ENCODE measurements at regions not wholly inside any gene's neighbourhood (a gene's known extent, or its start where the extent isn't known, plus 50 kb on each side); places are given as distances from the start of the nearest gene placed in this dataset.

DNA sequence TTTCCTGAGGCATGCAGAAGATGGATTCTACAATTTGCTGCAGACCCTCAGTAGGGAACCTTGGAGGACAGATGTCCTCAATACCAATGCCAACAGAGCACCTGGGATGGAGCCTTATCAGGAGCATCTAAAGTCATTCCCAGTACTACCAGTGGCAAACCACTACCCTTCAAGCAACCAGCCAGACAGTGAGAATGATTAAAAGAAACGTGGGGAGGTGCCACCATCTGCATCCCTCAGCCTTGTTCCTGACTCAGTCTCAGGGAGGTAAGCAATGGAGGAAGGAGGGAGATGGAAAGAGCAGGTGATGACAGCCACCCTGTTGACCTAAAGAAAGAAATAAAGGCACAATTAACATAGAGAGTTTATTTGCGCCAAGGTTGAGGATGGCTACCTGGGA is 175.2 kb upstream of the GRIN2B start:
- DNase-seq = no peak

- DNase-seq = no peak
Measured at GRCh38 chr12:14157088-14157747, 175.8 kb upstream of the GRIN2B start.

DNA sequence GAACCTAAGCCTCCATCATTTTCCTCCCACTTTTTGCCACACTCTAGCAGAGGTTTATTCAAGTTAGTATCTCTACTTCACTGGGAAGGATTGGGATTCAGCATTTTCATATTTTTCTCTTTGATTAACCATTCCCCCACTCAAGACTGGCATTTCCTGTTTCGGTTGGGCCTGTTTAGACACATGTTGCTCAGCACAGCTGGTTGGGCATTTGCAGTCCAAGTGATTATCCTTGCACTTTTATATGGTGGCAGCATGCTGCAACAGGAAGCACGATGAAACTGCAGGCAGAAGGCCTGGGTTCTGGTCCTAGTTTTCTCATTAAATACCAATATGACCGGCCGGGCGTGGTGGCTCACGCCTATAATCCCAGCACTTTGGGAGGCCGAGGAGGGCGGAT is 182.9 kb upstream of the GRIN2B start:
- no peak for DNase-seq

GRCh38 chr12:14167005-14167628 is 185.7 kb upstream of the GRIN2B start:
- peak; percentile 19 for DNase-seq

GRCh38 chr12:14169281-14169680 is 187.9 kb upstream of the GRIN2B start:
- DNase-seq = no peak

- DNase-seq = no peak
Measured at GRCh38 chr12:14171106-14171505, 189.7 kb upstream of the GRIN2B start.

DNA sequence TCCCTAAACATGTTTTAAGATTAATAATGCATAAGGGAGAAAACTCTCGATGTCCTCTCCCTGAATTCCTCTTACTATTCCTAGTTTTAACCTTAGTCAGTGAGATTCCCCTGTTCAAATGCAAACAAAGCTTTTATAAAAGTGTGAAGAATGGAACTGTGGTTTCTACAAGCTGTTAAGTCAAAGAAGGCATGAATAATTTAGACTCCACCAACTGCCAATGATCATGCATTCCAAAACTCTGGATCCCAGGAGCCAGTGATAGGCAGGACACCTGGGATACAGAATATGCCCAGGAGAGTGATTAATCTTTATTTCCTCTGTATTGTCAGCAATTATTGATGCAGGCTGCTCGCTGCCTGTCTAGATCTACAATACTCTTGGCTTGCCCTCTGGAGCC is 190.3 kb upstream of the ATF7IP start:
- no peak for DNase-seq

DNA sequence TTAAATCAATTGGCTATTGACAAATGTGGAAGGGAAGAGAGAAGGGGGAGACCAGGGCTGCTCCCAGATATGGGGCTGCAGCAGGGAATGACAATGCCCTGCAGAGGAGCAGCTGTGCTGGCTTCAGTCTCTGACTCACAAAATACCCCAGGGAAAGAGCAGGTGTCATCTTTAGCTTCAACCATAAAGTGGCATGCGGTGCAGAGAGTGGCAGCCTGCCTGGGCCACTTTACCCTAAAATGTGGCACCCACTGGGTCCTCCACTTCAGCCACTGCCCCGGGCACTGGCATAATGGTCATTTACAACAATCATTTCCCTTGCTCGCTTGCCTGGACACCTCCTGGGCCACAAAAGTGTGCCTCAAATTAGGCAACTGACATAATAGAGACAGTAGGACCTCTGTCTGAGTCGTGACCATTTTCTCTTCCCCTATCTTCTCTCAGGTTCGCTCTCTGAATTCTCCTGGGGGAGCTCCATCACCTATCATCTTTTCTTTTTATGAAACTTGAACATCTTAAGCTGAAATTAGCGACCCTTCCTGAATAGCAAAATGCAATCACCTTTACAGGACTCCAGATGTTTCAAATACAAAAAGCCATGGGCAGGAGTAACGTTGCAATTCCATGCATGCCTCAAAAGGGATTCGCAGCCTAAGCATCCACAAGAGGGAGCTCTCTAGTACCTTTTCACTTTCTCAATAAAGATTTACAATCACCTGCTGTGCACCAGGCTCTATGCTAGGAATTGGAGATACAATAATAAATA is 179.9 kb upstream of the ATF7IP start:
- DNase-seq = no peak

DNA sequence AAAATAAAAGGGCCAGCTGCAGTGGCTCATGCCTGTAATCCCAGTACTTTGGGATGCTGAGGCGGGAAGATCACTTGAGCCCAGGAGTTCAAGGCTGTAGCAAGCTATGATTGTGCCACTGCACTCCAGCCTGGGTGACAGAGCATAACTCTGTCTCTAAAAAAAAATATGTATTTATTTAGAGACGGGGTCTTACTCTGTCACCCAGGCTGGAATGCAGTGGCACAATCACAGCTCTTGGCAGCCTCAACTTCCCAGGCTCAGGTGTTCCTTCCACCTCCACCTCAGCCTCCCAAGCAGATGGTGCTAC is 179.3 kb upstream of the ATF7IP start:
- no peak for DNase-seq

- no peak for DNase-seq
Measured at GRCh38 chr12:14187002-14187401, 178.5 kb upstream of the ATF7IP start.

- DNase-seq = no peak
Measured at GRCh38 chr12:14187966-14188365, 177.5 kb upstream of the ATF7IP start.

GRCh38 chr12:14188744-14189143 is 176.7 kb upstream of the ATF7IP start:
- no peak for DNase-seq

GRCh38 chr12:14190694-14191093 is 174.8 kb upstream of the ATF7IP start:
- DNase-seq = no peak

DNA sequence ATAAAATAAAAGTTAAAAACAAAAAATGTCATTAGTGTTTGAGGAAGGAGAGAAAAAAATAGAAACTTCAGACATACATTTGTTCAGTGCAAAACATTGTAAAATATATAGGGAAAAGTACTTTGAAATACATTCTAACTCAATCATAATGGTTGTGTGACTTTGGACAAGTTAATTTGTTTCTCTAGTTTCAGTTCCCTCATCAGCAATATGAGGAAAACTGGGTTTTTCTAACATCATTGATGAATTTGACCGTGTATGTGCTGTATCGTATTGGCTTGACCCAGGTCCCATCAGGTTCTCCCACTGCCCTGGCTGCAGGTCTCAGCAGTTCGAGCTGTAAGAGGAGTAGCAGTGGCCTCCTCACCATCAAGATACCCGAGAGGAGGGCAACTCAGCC is 173.9 kb upstream of the ATF7IP start:
- DNase-seq = no peak

DNA sequence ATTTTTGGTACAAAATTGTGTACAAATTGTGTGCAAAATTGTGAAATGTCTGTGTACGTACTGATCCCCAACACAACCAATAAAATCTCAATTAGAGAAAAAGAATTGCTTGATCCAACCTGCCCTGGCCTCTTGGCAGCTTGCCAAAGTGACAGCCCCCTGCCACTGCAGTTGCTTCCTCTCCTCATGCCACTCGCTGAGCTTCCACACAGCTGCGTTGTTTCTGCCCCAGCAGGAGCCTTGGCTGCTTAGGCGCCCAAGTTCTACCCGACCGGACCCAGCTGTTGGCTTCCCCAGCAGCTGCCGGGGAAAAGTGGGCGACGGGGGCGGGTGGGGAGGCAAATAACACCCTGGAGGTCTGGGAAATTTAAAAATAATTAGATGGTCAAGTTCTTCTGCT is 171.8 kb upstream of the ATF7IP start:
- no peak for DNase-seq

DNA sequence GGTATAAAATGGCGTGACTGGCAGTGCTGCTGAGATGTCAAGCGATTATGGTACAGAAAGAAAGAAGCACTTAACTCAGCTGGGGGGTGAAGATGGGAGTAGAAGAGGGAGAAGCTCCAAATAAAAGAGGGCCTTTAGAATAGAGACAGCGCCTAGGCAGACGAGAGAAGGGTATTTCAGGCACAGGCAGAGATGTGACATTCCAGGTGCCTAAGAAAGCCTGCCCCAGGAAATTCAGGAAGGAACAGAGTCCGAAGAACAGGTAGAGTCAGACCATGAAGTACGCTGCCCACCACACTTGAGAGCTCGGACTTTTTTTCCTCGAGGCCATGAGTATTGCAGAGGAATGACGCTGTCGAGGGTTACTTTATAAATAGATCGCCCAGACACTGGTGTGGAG is 170.9 kb upstream of the ATF7IP start:
- DNase-seq = no peak

GRCh38 chr12:14199455-14200198 is 165.9 kb upstream of the ATF7IP start:
- DNase-seq = no peak

- DNase-seq = no peak
Measured at GRCh38 chr12:14200598-14200997, 164.9 kb upstream of the ATF7IP start.

DNA sequence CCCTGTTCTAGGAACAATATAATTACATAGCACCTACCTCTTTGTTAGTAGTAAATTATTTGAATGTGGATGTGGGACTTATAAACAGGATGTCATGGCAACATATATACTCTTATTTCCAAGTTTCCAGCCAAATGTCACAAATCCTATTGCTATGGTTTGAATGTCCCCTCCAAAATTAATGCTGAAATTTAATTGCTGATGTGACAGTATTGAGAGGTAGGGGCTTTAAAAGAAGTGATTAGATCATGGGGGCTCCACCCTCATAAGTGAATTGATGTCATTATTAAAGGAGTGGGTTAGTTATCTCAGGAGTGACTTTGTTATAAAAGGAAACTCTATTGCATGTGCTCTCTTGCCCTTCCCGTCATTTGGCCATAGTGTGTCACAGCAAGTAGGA is 164.2 kb upstream of the ATF7IP start:
- no peak for DNase-seq

DNA sequence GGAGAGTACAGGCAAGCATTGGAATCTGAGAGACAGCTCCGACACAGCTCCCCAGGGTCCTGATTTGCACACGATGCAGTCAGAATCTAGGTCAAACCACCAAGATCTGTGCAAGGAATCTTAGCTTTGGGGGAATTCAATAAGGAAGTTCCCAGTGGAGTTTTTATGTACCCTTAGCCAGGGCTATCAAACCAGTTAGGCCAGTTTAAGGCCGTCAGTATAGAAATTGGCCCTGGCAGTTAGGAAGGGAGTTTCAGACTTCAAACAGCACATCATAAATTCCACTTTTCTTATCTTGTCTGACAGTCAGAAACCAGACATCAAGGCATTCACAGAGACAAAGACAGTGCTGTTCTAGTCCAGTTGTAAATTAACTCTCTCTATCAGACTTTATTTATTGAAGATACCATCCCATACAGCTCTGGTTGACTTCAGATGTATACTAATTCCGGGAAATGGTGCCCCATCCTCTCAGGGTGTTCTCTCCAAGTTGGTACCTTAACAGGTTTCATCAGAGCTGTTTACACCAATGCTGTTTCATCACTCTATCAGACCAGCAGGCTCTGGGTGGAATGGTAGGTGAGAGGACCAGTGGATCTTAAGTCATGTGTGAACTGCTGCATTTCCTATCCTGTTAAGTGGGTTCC is 157.5 kb upstream of the ATF7IP start:
- DNase-seq = no peak

- DNase-seq = no peak
Measured at GRCh38 chr12:14211947-14212387, 153.5 kb upstream of the ATF7IP start.

DNA sequence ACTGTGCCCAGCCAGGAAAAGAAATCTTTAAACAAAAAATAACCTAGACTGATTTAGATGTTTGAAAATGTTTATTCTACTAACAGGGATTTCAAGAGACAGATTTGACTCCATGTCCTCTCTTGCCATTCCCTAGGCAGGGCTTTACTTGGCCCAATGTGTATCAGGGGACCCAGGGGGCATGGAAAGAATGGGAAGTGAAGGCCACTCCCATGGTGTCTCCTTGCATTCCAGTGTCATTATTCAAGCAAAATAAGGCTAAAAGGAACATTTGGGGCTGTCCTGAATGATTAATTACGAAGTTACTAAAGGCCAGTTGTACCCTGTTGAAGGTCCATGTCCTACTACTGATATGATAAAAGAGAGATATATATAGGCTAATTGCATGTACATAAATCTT is 151.9 kb upstream of the ATF7IP start:
- no peak for DNase-seq

DNA sequence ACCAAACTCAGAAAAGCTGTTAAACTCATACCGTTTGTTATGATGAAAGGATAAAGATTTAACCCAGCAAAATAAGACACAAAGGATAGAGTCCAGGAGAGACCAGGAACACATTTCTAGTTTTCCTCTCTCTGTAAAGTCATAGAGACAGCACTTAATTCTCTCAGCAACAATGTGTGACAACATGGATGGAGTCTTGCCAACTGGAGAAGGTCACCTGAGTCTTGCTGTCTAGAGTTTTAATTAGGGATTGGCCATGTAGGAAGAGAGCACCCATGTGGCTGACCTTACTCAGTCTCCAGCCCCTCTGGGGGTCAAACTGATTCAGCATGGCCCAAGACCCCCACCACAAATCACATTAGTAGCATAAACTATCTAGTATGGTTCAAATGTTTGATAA is 151.0 kb upstream of the ATF7IP start:
- no peak for DNase-seq
